GM23338 (cell line): ENCODE measurements at regions not wholly inside any gene's neighbourhood (a gene's known extent, or its start where the extent isn't known, plus 50 kb on each side); places are given as distances from the start of the nearest gene placed in this dataset.

ENCODE experiments used
- ATAC-seq: fragments of 200-7000 bp; cut with Tn5 transposase; 3 replicates; pipeline ENCODE4 v1.9.1; 2020
- DNase-seq: peaks from one replicate; pipeline ENCODE4 v3.0.0-alpha.2; 2015; ENCODE audit warnings: low spot score
- H2AFZ ChIP-seq: fragments of 200-600 bp; sonication (generic); 2 replicates; pipeline ENCODE4 v1.8.0; 2016; ENCODE audit warnings: antibody characterized with exemption, mild to moderate bottlenecking, moderate library complexity
- H3F3A ChIP-seq: fragments of 200-600 bp; sonication (generic); replicated peaks from 2 replicates; pipeline ENCODE4 v1.8.0; 2017; ENCODE audit warnings: antibody characterized with exemption, mixed run types, low read depth
- H3K27ac ChIP-seq: fragments of 200-600 bp; sonication (generic); 2 replicates; pipeline ENCODE4 v1.6.1; 2016; ENCODE audit warnings: low read depth
- H3K27me3 ChIP-seq: fragments of 200-600 bp; sonication (generic); 2 replicates; pipeline ENCODE4 v1.8.0; 2016; ENCODE audit warnings: mild to moderate bottlenecking, mixed run types, moderate library complexity; ENCODE audit not compliant: insufficient read depth
- H3K36me3 ChIP-seq: fragments of 200-600 bp; sonication (generic); 2 replicates; pipeline ENCODE4 v1.8.0; 2016; ENCODE audit warnings: mild to moderate bottlenecking; ENCODE audit not compliant: insufficient read depth
- H3K4me1 ChIP-seq: fragments of 200-600 bp; sonication (generic); 2 replicates; pipeline ENCODE4 v1.8.0; 2016; ENCODE audit warnings: mild to moderate bottlenecking, moderate library complexity; ENCODE audit not compliant: insufficient read depth
- H3K4me2 ChIP-seq: fragments of 200-600 bp; sonication (generic); 2 replicates; pipeline ENCODE4 v1.7.1; 2017; ENCODE audit warnings: mixed run types
- H3K4me3 ChIP-seq: fragments of 200-600 bp; sonication (generic); 2 replicates; pipeline ENCODE4 v1.6.1; 2016; ENCODE audit warnings: mixed run types
- H3K79me2 ChIP-seq: fragments of 200-600 bp; sonication (generic); replicated peaks from 2 replicates; pipeline ENCODE4 v1.8.0; 2017; ENCODE audit warnings: mild to moderate bottlenecking; ENCODE audit not compliant: insufficient read depth
- H3K9me2 ChIP-seq: fragments of 200-600 bp; sonication (generic); 2 replicates; pipeline ENCODE4 v1.8.0; 2017; ENCODE audit not compliant: insufficient read depth
- H4K20me1 ChIP-seq: fragments of 200-600 bp; sonication (generic); replicated peaks from 2 replicates; pipeline ENCODE4 v1.8.0; 2017; ENCODE audit warnings: mild to moderate bottlenecking; ENCODE audit not compliant: insufficient read depth
- H3K27ac Mint-ChIP-seq: 2 replicates; pipeline ENCODE4 v1.8.0; 2020; ENCODE audit warnings: inconsistent platforms, mild to moderate bottlenecking, moderate library complexity, mixed read lengths
- H3K27me3 Mint-ChIP-seq: 3 replicates; pipeline ENCODE4 v1.8.0; 2022; ENCODE audit warnings: low read depth, mild to moderate bottlenecking, moderate library complexity, mixed read lengths, inconsistent platforms; ENCODE audit not compliant: insufficient read depth, poor library complexity
- H3K36me3 Mint-ChIP-seq: 3 replicates; pipeline ENCODE4 v1.8.0; 2021; ENCODE audit warnings: low read depth, mild to moderate bottlenecking, inconsistent platforms, moderate library complexity, mixed read lengths
- H3K4me1 Mint-ChIP-seq: 3 replicates; pipeline ENCODE4 v1.8.0; 2020; ENCODE audit warnings: mild to moderate bottlenecking, inconsistent platforms, mixed read lengths
- H3K4me3 Mint-ChIP-seq: 3 replicates; pipeline ENCODE4 v1.8.0; 2021; ENCODE audit warnings: moderate library complexity, mild to moderate bottlenecking, inconsistent platforms, mixed read lengths
- H3K9me3 Mint-ChIP-seq: 3 replicates; pipeline ENCODE4 v1.8.0; 2020; ENCODE audit warnings: moderate library complexity, mild to moderate bottlenecking, inconsistent platforms, mixed read lengths
- CREB1 ChIP-seq: fragments of 250-450 bp; sonication (Bioruptor Pico); IDR thresholded peaks from 2 replicates; pipeline ENCODE4 v1.5.0; 2020; ENCODE audit warnings: low read depth, mild to moderate bottlenecking, moderate library complexity
- EZH2 ChIP-seq: fragments of 200-600 bp; sonication (generic); IDR thresholded peaks from one replicate; pipeline ENCODE4 v1.8.0; 2017; ENCODE audit warnings: antibody characterized with exemption, mild to moderate bottlenecking, low read depth; ENCODE audit not compliant: unreplicated experiment
- EZH2phosphoT487 ChIP-seq: fragments of 200-600 bp; sonication (generic); IDR thresholded peaks from one replicate; pipeline ENCODE4 v1.8.1; 2018; ENCODE audit warnings: antibody characterized with exemption; ENCODE audit not compliant: unreplicated experiment
- JUNB ChIP-seq: IDR thresholded peaks from one replicate; pipeline ENCODE4 v1.6.1; 2016; ENCODE audit warnings: antibody characterized with exemption; ENCODE audit not compliant: unreplicated experiment
- NANOG ChIP-seq: IDR thresholded peaks from 2 replicates; pipeline ENCODE4 v1.6.1; 2016; ENCODE audit warnings: antibody characterized with exemption, borderline replicate concordance
- POLR2AphosphoS5 ChIP-seq: IDR thresholded peaks from 2 replicates; pipeline ENCODE4 v1.6.1; 2016; ENCODE audit warnings: antibody characterized with exemption, low read depth
- STAT1 ChIP-seq: IDR thresholded peaks from one replicate; pipeline ENCODE4 v1.6.1; 2016; ENCODE audit warnings: antibody characterized with exemption; ENCODE audit not compliant: unreplicated experiment
- ZNF114 ChIP-seq: fragments of 250-450 bp; sonication (Bioruptor Pico); IDR thresholded peaks from 2 replicates; pipeline ENCODE4 v1.5.0; 2020; ENCODE audit warnings: mild to moderate bottlenecking, moderate library complexity
- ZNF331 ChIP-seq: fragments of 250-450 bp; sonication (Bioruptor Pico); IDR thresholded peaks from 2 replicates; pipeline ENCODE4 v1.5.0; 2020; ENCODE audit warnings: low read depth, mild to moderate bottlenecking, moderate library complexity
- TF ChIP-seq, protein P1 (sequence below): IDR thresholded peaks from 2 replicates; pipeline ENCODE4 v1.6.1; 2016; ENCODE audit warnings: antibody characterized with exemption
- TF ChIP-seq, protein P2 (sequence below): IDR thresholded peaks from one replicate; pipeline ENCODE4 v1.6.1; 2018; ENCODE audit warnings: antibody characterized with exemption; ENCODE audit not compliant: unreplicated experiment
- TF ChIP-seq, protein P3 (sequence below), 2 experiments: fragments of 200-600 bp in 1 of 2; sonication (generic) in 1 of 2; conservative IDR thresholded peaks; 2 replicates each; pipeline versions ENCODE4 v1.5.1 to v1.6.1; 2016 to 2017; ENCODE audit warnings: antibody characterized with exemption in 2 of 2, low read depth in 2 of 2, mild to moderate bottlenecking in 2 of 2, moderate library complexity in 1 of 2
- TF ChIP-seq, protein P4 (sequence below): fragments of 250-450 bp; sonication (Bioruptor Pico); IDR thresholded peaks from 2 replicates; pipeline ENCODE4 v1.5.0; 2020; ENCODE audit warnings: mild to moderate bottlenecking, moderate library complexity

DNA sequence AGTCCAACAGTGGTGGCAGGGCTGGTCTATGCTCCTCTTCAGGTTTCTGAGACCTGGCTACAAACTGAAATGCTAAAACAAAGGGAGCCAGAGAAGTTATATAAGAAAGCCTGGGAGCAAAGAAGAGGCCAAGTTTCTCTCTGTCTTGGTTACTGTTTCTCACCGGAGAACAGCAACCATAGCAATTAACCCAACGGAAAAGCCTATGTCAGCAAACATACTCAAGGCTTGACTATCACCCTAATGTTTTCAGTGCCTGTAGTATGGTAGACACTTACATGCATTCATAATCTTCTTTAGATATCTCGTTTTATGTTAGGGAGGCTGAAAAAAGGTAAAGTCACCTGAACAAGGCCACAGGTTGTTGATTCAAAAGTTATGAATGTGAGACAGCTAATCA is 86.3 kb upstream of the CLSTN2 start:
- H3K27ac Mint-ChIP-seq: no peak overlapping the region
- Histone ChIP-seq H3K79me2 (no peaks in the 10 kb centered on the region), H3K4me2 (no peak overlapping the region), H4K20me1 (no peaks in the 10 kb centered on the region), H3F3A (no peaks in the 10 kb centered on the region), H2AFZ (no peak overlapping the region), H3K4me3 (no peak overlapping the region), H3K4me1 (no peaks in the 10 kb centered on the region), H3K9me2 (no peaks in the 10 kb centered on the region), H3K27ac (no peak overlapping the region), H3K36me3 (no peaks in the 10 kb centered on the region), H3K27me3 (no peaks in the 10 kb centered on the region)
- H3K27me3 Mint-ChIP-seq: no peaks in the 10 kb centered on the region
- H3K9me3 Mint-ChIP-seq: peaks cover 21% of the 10 kb centered on the region
- DNase-seq (no peak), ATAC-seq (no peak)
- no peaks in the 10 kb centered on the region for H3K4me1 Mint-ChIP-seq
- no peak for TF ChIP-seq EZH2
- TF ChIP-seq POLR2AphosphoS5: no peak
- no peak for TF ChIP-seq ZNF331 (CRISPR knock-in tag)
- no peak for TF ChIP-seq JUNB
- TF ChIP-seq ZNF114 (CRISPR knock-in tag): no peak
- TF ChIP-seq CREB1: no peak
- TF ChIP-seq, protein P1, sequence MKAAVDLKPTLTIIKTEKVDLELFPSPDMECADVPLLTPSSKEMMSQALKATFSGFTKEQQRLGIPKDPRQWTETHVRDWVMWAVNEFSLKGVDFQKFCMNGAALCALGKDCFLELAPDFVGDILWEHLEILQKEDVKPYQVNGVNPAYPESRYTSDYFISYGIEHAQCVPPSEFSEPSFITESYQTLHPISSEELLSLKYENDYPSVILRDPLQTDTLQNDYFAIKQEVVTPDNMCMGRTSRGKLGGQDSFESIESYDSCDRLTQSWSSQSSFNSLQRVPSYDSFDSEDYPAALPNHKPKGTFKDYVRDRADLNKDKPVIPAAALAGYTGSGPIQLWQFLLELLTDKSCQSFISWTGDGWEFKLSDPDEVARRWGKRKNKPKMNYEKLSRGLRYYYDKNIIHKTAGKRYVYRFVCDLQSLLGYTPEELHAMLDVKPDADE: no peak
- TF ChIP-seq NANOG: no peak
- TF ChIP-seq, protein P2, sequence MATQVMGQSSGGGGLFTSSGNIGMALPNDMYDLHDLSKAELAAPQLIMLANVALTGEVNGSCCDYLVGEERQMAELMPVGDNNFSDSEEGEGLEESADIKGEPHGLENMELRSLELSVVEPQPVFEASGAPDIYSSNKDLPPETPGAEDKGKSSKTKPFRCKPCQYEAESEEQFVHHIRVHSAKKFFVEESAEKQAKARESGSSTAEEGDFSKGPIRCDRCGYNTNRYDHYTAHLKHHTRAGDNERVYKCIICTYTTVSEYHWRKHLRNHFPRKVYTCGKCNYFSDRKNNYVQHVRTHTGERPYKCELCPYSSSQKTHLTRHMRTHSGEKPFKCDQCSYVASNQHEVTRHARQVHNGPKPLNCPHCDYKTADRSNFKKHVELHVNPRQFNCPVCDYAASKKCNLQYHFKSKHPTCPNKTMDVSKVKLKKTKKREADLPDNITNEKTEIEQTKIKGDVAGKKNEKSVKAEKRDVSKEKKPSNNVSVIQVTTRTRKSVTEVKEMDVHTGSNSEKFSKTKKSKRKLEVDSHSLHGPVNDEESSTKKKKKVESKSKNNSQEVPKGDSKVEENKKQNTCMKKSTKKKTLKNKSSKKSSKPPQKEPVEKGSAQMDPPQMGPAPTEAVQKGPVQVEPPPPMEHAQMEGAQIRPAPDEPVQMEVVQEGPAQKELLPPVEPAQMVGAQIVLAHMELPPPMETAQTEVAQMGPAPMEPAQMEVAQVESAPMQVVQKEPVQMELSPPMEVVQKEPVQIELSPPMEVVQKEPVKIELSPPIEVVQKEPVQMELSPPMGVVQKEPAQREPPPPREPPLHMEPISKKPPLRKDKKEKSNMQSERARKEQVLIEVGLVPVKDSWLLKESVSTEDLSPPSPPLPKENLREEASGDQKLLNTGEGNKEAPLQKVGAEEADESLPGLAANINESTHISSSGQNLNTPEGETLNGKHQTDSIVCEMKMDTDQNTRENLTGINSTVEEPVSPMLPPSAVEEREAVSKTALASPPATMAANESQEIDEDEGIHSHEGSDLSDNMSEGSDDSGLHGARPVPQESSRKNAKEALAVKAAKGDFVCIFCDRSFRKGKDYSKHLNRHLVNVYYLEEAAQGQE: no peak
- no peak for TF ChIP-seq EZH2phosphoT487
- TF ChIP-seq, protein P3, sequence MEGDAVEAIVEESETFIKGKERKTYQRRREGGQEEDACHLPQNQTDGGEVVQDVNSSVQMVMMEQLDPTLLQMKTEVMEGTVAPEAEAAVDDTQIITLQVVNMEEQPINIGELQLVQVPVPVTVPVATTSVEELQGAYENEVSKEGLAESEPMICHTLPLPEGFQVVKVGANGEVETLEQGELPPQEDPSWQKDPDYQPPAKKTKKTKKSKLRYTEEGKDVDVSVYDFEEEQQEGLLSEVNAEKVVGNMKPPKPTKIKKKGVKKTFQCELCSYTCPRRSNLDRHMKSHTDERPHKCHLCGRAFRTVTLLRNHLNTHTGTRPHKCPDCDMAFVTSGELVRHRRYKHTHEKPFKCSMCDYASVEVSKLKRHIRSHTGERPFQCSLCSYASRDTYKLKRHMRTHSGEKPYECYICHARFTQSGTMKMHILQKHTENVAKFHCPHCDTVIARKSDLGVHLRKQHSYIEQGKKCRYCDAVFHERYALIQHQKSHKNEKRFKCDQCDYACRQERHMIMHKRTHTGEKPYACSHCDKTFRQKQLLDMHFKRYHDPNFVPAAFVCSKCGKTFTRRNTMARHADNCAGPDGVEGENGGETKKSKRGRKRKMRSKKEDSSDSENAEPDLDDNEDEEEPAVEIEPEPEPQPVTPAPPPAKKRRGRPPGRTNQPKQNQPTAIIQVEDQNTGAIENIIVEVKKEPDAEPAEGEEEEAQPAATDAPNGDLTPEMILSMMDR (conservative IDR thresholded peaks at IDR 0.05; ENCODE audit: low read depth in 2 of 2): no peak
- TF ChIP-seq, protein P4, sequence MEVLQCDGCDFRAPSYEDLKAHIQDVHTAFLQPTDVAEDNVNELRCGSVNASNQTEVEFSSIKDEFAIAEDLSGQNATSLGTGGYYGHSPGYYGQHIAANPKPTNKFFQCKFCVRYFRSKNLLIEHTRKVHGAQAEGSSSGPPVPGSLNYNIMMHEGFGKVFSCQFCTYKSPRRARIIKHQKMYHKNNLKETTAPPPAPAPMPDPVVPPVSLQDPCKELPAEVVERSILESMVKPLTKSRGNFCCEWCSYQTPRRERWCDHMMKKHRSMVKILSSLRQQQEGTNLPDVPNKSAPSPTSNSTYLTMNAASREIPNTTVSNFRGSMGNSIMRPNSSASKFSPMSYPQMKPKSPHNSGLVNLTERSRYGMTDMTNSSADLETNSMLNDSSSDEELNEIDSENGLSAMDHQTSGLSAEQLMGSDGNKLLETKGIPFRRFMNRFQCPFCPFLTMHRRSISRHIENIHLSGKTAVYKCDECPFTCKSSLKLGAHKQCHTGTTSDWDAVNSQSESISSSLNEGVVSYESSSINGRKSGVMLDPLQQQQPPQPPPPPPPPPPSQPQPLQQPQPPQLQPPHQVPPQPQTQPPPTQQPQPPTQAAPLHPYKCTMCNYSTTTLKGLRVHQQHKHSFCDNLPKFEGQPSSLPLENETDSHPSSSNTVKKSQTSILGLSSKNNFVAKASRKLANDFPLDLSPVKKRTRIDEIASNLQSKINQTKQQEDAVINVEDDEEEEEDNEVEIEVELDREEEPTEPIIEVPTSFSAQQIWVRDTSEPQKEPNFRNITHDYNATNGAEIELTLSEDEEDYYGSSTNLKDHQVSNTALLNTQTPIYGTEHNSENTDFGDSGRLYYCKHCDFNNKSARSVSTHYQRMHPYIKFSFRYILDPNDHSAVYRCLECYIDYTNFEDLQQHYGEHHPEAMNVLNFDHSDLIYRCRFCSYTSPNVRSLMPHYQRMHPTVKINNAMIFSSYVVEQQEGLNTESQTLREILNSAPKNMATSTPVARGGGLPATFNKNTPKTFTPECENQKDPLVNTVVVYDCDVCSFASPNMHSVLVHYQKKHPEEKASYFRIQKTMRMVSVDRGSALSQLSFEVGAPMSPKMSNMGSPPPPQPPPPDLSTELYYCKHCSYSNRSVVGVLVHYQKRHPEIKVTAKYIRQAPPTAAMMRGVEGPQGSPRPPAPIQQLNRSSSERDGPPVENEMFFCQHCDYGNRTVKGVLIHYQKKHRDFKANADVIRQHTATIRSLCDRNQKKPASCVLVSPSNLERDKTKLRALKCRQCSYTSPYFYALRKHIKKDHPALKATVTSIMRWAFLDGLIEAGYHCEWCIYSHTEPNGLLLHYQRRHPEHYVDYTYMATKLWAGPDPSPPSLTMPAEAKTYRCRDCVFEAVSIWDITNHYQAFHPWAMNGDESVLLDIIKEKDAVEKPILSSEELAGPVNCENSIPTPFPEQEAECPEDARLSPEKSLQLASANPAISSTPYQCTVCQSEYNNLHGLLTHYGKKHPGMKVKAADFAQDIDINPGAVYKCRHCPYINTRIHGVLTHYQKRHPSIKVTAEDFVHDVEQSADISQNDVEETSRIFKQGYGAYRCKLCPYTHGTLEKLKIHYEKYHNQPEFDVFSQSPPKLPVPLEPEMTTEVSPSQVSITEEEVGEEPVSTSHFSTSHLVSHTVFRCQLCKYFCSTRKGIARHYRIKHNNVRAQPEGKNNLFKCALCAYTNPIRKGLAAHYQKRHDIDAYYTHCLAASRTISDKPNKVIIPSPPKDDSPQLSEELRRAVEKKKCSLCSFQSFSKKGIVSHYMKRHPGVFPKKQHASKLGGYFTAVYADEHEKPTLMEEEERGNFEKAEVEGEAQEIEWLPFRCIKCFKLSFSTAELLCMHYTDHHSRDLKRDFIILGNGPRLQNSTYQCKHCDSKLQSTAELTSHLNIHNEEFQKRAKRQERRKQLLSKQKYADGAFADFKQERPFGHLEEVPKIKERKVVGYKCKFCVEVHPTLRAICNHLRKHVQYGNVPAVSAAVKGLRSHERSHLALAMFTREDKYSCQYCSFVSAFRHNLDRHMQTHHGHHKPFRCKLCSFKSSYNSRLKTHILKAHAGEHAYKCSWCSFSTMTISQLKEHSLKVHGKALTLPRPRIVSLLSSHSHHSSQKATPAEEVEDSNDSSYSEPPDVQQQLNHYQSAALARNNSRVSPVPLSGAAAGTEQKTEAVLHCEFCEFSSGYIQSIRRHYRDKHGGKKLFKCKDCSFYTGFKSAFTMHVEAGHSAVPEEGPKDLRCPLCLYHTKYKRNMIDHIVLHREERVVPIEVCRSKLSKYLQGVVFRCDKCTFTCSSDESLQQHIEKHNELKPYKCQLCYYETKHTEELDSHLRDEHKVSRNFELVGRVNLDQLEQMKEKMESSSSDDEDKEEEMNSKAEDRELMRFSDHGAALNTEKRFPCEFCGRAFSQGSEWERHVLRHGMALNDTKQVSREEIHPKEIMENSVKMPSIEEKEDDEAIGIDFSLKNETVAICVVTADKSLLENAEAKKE: no peak
- no peak for TF ChIP-seq STAT1
- no peak overlapping the region for H3K4me3 Mint-ChIP-seq
- no peaks in the 10 kb centered on the region; the same call in 2 of the 3 replicates for H3K36me3 Mint-ChIP-seq
